ENCODE measurements at regions not wholly inside any gene's neighbourhood (a gene's known extent, or its start where the extent isn't known, plus 50 kb on each side); places are given as distances from the start of the nearest gene placed in this dataset.

GRCh38 chr6:95517568-95517967, 59.8 kb upstream of the MANEA start (continued):
- TF ChIP-seq CTBP2 (IDR thresholded peaks at IDR 0.05; ENCODE audit: borderline replicate concordance, insufficient read depth, insufficient read length, low read length) (no peak), YY1 (IDR thresholded peaks at IDR 0.05; ENCODE audit: low read depth, low read length) (no peak), PHF8 (conservative IDR thresholded peaks at IDR 0.05; ENCODE audit: low read depth, low read length) (no peak), SIX5 (IDR thresholded peaks at IDR 0.05; ENCODE audit: low read depth, low read length) (no peak), TAF7 (optimal IDR thresholded peaks at IDR 0.05; ENCODE audit: borderline replicate concordance, low read depth, low read length) (no peak), HDAC2 (IDR thresholded peaks at IDR 0.05; ENCODE audit: borderline replicate concordance in 1 of 2, low read depth in 2 of 2, low read length in 2 of 2) (no peak)
